AG04449 (cell line): ENCODE measurements at regions not wholly inside any gene's neighbourhood (a gene's known extent, or its start where the extent isn't known, plus 50 kb on each side); places are given as distances from the start of the nearest gene placed in this dataset.

Experiments
- CTCF ChIA-PET: fragments of 350-600 bp; formaldehyde crosslinking; extraction: SDS; loops from one replicate; lab custom pipeline; 2021; ENCODE audit warnings: antibody characterized with exemption; lab: Yijun Ruan, JAX
- POLR2A ChIA-PET: fragments of 400-600, 350-600 bp; formaldehyde crosslinking; extraction: SDS; loops from one replicate; lab custom pipeline; 2020; ENCODE audit warnings: antibody characterized with exemption, inconsistent platforms; lab: Yijun Ruan, JAX
- DNase-seq: peaks from one replicate; pipeline ENCODE4 v3.0.0-alpha.2; 2010; ENCODE audit warnings: low read depth, low spot score
- H3K4me3 ChIP-seq: 2 replicates; pipeline ENCODE4 v1.5.1; 2011; ENCODE audit warnings: low read depth, mild to moderate bottlenecking, control low read depth, low read length
- TF ChIP-seq, protein P1 (sequence below): IDR thresholded peaks from one replicate; pipeline ENCODE4 v1.5.1; 2011; ENCODE audit warnings: mild to moderate bottlenecking, moderate library complexity, low read length, control low read depth, inconsistent platforms; ENCODE audit not compliant: insufficient read depth; ENCODE audit errors: missing control alignments

DNA sequence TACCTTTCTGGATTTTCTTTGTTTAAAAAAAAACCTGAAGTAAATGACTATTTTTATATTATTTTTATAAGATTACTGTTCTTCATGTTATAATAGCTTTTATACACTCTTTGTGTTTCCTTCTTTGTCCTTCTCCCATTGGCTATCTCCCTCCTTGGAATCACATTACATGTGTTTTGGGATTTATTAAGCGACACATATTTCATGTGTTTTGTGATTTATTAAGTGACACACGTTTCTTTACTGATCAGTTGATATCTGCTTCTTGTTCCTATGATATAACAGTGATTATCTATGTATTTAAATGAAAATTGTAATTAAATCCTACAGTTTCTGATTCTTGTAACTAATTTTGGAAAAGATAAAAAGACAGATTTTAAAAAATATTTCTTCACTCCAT is 817.3 kb upstream of the AGA start:
- TF ChIP-seq, protein P1, sequence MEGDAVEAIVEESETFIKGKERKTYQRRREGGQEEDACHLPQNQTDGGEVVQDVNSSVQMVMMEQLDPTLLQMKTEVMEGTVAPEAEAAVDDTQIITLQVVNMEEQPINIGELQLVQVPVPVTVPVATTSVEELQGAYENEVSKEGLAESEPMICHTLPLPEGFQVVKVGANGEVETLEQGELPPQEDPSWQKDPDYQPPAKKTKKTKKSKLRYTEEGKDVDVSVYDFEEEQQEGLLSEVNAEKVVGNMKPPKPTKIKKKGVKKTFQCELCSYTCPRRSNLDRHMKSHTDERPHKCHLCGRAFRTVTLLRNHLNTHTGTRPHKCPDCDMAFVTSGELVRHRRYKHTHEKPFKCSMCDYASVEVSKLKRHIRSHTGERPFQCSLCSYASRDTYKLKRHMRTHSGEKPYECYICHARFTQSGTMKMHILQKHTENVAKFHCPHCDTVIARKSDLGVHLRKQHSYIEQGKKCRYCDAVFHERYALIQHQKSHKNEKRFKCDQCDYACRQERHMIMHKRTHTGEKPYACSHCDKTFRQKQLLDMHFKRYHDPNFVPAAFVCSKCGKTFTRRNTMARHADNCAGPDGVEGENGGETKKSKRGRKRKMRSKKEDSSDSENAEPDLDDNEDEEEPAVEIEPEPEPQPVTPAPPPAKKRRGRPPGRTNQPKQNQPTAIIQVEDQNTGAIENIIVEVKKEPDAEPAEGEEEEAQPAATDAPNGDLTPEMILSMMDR: no peak
- H3K4me3 ChIP-seq: no peak overlapping the region
- ChIA-PET POLR2A (no interaction called here), CTCF (no interaction called here)
- no peak for DNase-seq

DNA sequence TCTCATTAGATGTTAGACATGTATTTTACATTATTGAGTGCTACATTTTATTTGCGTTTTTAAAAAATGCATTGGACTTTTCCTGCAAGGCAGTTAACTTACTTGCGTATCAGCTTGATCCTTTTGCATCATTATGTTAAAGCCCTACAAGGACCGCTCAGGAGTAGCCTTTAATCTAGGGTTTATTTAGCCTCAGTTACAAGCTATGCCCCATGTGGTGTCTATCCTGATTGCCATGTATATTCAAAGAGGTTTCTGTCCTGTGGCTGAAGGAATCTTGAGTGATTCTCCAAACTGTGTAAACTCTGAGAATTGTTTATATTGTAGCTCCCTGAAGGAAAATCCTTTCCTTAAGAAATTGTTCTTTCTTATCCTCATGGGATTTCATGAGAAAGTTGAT is 821.8 kb upstream of the AGA start:
- TF ChIP-seq, protein P1: no peak
- ChIA-PET CTCF (no interaction called here), POLR2A (no interaction called here)
- DNase-seq: no peak
- no peak overlapping the region for H3K4me3 ChIP-seq

- TF ChIP-seq, protein P1: no peak
Measured at GRCh38 chr4:178271386-178271785, 829.1 kb upstream of the AGA start.

GRCh38 chr4:178273168-178273567 is 830.9 kb upstream of the AGA start:
- TF ChIP-seq, protein P1: no peak
- POLR2A ChIA-PET: no interaction called here
- CTCF ChIA-PET: no interaction called here
- no peak for DNase-seq
- no peak overlapping the region for H3K4me3 ChIP-seq

More at GRCh38 chr4:178271386-178271785, 829.1 kb upstream of the AGA start:
- H3K4me3 ChIP-seq: no peak overlapping the region
- ChIA-PET CTCF (no interaction called here), POLR2A (no interaction called here)
- DNase-seq: no peak

DNA sequence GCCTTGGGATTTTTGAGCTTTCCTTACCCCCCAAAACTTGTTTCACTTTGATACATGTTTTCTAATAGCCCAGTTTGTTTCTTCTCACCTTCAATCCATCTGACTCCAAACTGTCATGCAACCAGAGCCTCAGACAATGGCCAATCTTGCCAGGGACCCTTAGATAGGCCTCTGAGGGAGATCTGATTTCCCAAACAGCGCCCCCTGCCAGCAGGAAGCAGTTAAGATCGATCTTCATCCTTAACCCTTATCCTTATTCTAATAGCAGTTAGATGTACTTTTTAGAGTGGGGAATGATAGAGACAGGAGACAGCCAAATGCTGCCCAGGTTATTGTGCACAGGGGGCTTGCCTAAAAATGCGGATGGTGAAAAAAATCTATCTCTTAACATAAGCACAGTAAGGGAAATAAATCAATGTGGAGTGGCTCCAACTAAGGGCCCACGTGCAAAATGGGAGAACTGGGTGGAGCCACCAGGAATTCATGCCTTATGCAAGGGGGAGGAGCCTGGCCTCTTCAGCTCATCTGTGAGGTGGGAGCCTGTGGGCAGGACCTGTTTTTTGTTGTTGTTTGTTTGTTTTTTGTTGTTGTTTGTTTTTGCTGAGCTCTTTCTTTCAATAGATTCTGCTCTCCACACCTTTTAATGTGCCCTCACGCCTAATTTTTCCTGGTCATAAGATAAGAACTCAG is 833.6 kb upstream of the AGA start:
- POLR2A ChIA-PET: no interaction called here
- CTCF ChIA-PET: no interaction called here

GRCh38 chr4:178280362-178280761 is 838.1 kb upstream of the AGA start:
- no peak overlapping the region for H3K4me3 ChIP-seq
- TF ChIP-seq, protein P1: no peak
- no peak for DNase-seq
- POLR2A ChIA-PET: no interaction called here
- CTCF ChIA-PET: no interaction called here

More for the DNA sequence above, 833.6 kb upstream of the AGA start:
- DNase-seq: no peak
- TF ChIP-seq, protein P1: no peak
- H3K4me3 ChIP-seq: no peak overlapping the region
